H1 (cell line): ENCODE measurements at regions not wholly inside any gene's neighbourhood (a gene's known extent, or its start where the extent isn't known, plus 50 kb on each side); places are given as distances from the start of the nearest gene placed in this dataset.

Source experiments
- CTCF ChIA-PET: fragments of 300-600 bp; sonication (Branson Sonifier 250); formaldehyde crosslinking; loops from one replicate; lab custom pipeline; 2021; ENCODE audit not compliant: partially characterized antibody; lab: Charles Lee
- POLR2A ChIA-PET: fragments of 300-600 bp; sonication (Branson Sonifier 250); formaldehyde crosslinking; loops from one replicate; lab custom pipeline; 2021; ENCODE audit warnings: inconsistent platforms; ENCODE audit not compliant: partially characterized antibody; lab: Charles Lee
- DNase-seq, 2 experiments: peaks; one replicate each; pipeline versions ENCODE4 v3.0.0 to v3.0.0-alpha.2; 2010 to 2022; ENCODE audit warnings: low spot score in 2 of 2, low read depth in 1 of 2, mixed read lengths in 1 of 2
- FAIRE-seq: peaks from 2 replicates; lab custom pipeline; 2011; peaks lifted over from hg19 to GRCh38; lab: Jason Lieb, UNC
- H2AFZ ChIP-seq: 2 replicates; pipeline ENCODE4 v1.8.1; 2012; ENCODE audit warnings: low read length, inconsistent platforms
- H2AK5ac ChIP-seq: 2 replicates; pipeline ENCODE4 v1.6.1; 2013; ENCODE audit warnings: low read depth, low read length
- H2BK120ac ChIP-seq: replicated peaks from 2 replicates; pipeline ENCODE3; 2013; ENCODE audit warnings: low read depth, low read length, inconsistent platforms
- H2BK12ac ChIP-seq: 2 replicates; pipeline ENCODE4 v1.6.1; 2013; ENCODE audit warnings: low read depth, low read length
- H2BK15ac ChIP-seq: 2 replicates; pipeline ENCODE4 v1.6.1; 2013; ENCODE audit warnings: low read length
- H2BK20ac ChIP-seq: 2 replicates; pipeline ENCODE4 v1.6.1; 2013; ENCODE audit warnings: low read length
- H2BK5ac ChIP-seq: 2 replicates; pipeline ENCODE4 v1.6.1; 2013; ENCODE audit warnings: low read depth, low read length
- H3K14ac ChIP-seq: 2 replicates; pipeline ENCODE4 v1.6.1; 2013; ENCODE audit warnings: inconsistent platforms; ENCODE audit not compliant: insufficient read length
- H3K18ac ChIP-seq: 2 replicates; pipeline ENCODE4 v1.6.1; 2013; ENCODE audit warnings: low read length; ENCODE audit errors: extremely low read depth
- H3K23ac ChIP-seq: 2 replicates; pipeline ENCODE4 v1.6.1; 2013; ENCODE audit warnings: inconsistent platforms; ENCODE audit not compliant: insufficient read length
- H3K23me2 ChIP-seq: 2 replicates; pipeline ENCODE4 v1.6.1; 2013; ENCODE audit warnings: low read depth, low read length
- H3K27ac ChIP-seq: 2 replicates; pipeline ENCODE4 v1.6.1; 2011; ENCODE audit warnings: low read depth, low read length, inconsistent platforms
- H3K27me3 ChIP-seq, 4 experiments: replicated peaks in 1 of 4; 1 replicate in 1 of 4; 2 replicates in 3 of 4; pipeline versions ENCODE4 v1.6.1 to v1.8.1; 2011 to 2013; ENCODE audit warnings: low read length in 3 of 4, mild to moderate bottlenecking in 3 of 4, inconsistent platforms in 2 of 4, mixed read lengths in 2 of 4, moderate library complexity in 1 of 4; ENCODE audit not compliant: control insufficient read depth in 3 of 4, insufficient read depth in 3 of 4; ENCODE audit errors: extremely low read depth in 1 of 4
- H3K36me3 ChIP-seq, 4 experiments: 2 replicates each; pipeline versions ENCODE4 v1.6.1 to v1.8.1; 2011 to 2013; ENCODE audit warnings: mild to moderate bottlenecking in 4 of 4, low read length in 3 of 4, moderate library complexity in 2 of 4, control low read depth in 1 of 4, inconsistent platforms in 1 of 4; ENCODE audit not compliant: insufficient read depth in 4 of 4, control insufficient read depth in 2 of 4
- H3K4ac ChIP-seq: replicated peaks from 2 replicates; pipeline ENCODE3; 2013; ENCODE audit warnings: low read length, low read depth, mixed read lengths, inconsistent platforms; ENCODE audit not compliant: insufficient read length
- H3K4me1 ChIP-seq, 4 experiments: replicated peaks in 1 of 4; 1 replicate in 1 of 4; 2 replicates in 3 of 4; pipeline versions ENCODE4 v1.6.1 to v1.8.1; 2011 to 2013; ENCODE audit warnings: low read length in 3 of 4, inconsistent platforms in 2 of 4, mixed read lengths in 1 of 4; ENCODE audit not compliant: insufficient read depth in 4 of 4, control insufficient read depth in 3 of 4
- H3K4me2 ChIP-seq, 2 experiments: 2 replicates each; pipeline versions ENCODE4 v1.6.1 to v1.8.1; 2011 to 2013; ENCODE audit warnings: low read depth in 2 of 2, low read length in 2 of 2, control low read depth in 1 of 2, inconsistent platforms in 1 of 2, mild to moderate bottlenecking in 1 of 2; ENCODE audit not compliant: insufficient read depth in 1 of 2
- H3K4me3 ChIP-seq, 4 experiments: fragments of 200-600, 300-600 bp in 1 of 4; sonication (generic), shearing (Covaris generic), sonication (Bioruptor Twin) in 1 of 4; 2 replicates each; pipeline versions ENCODE4 v1.5.1 to v1.8.1; 2011 to 2016; ENCODE audit warnings: low read length in 4 of 4, low read depth in 3 of 4, control low read depth in 2 of 4, inconsistent platforms in 2 of 4, mild to moderate bottlenecking in 2 of 4, mixed read lengths in 1 of 4, moderate library complexity in 1 of 4; ENCODE audit not compliant: insufficient read depth in 2 of 4; ENCODE audit errors: extremely low read depth in 1 of 4
- H3K56ac ChIP-seq: replicated peaks from 2 replicates; pipeline ENCODE3; 2013; ENCODE audit warnings: low read depth, mild to moderate bottlenecking, mixed read lengths, low read length, inconsistent platforms; ENCODE audit not compliant: insufficient read length
- H3K79me1 ChIP-seq: 2 replicates; pipeline ENCODE4 v1.6.1; 2013; ENCODE audit warnings: low read depth, low read length, control low read depth
- H3K79me2 ChIP-seq, 2 experiments: 2 replicates each; pipeline versions ENCODE4 v1.6.1 to v1.8.1; 2012 to 2013; ENCODE audit warnings: low read length in 2 of 2, mild to moderate bottlenecking in 2 of 2, inconsistent platforms in 1 of 2; ENCODE audit not compliant: insufficient read depth in 2 of 2, control insufficient read depth in 1 of 2
- H3K9ac ChIP-seq, 4 experiments: replicated peaks in 1 of 4; 1 replicate in 1 of 4; 2 replicates in 3 of 4; pipeline versions ENCODE4 v1.6.1 to v1.8.1; 2011 to 2013; ENCODE audit warnings: low read depth in 3 of 4, low read length in 3 of 4, control low read depth in 2 of 4, mild to moderate bottlenecking in 2 of 4, moderate library complexity in 2 of 4, inconsistent platforms in 1 of 4; ENCODE audit errors: extremely low read depth in 1 of 4
- H3K9me3 ChIP-seq, 2 experiments: 2 replicates each; pipeline versions ENCODE4 v1.6.1 to v1.8.1; 2012 to 2013; ENCODE audit warnings: mild to moderate bottlenecking in 2 of 2, moderate library complexity in 2 of 2, control low read depth in 1 of 2, inconsistent platforms in 1 of 2, low read depth in 1 of 2, low read length in 1 of 2, mixed read lengths in 1 of 2; ENCODE audit not compliant: insufficient read depth in 2 of 2
- H4K20me1 ChIP-seq, 2 experiments: replicated peaks in 1 of 2; 2 replicates each; pipeline versions ENCODE3 to v1.8.1; 2011 to 2013; ENCODE audit warnings: inconsistent platforms in 2 of 2, low read length in 2 of 2, mild to moderate bottlenecking in 1 of 2; ENCODE audit not compliant: insufficient read depth in 2 of 2, control insufficient read depth in 1 of 2
- H4K5ac ChIP-seq: 2 replicates; pipeline ENCODE4 v1.6.1; 2013; ENCODE audit warnings: low read length, low read depth, mixed read lengths, inconsistent platforms; ENCODE audit not compliant: insufficient read length
- H4K8ac ChIP-seq: 2 replicates; pipeline ENCODE4 v1.8.0; 2013; ENCODE audit warnings: mild to moderate bottlenecking, moderate library complexity, low read length, inconsistent platforms; ENCODE audit not compliant: insufficient read depth; ENCODE audit errors: extremely low read depth
- H4K91ac ChIP-seq: replicated peaks from 2 replicates; pipeline ENCODE3; 2013; ENCODE audit warnings: low read length, mixed read lengths, inconsistent platforms; ENCODE audit not compliant: insufficient read length
- BACH1 ChIP-seq: IDR thresholded peaks from 2 replicates; pipeline ENCODE4 v1.6.1; 2012; ENCODE audit warnings: low read length, improper control_type of control experiment
- KDM5A ChIP-seq: fragments of 200-600 bp; IDR thresholded peaks from 2 replicates; pipeline ENCODE4 v1.7.1; 2012; ENCODE audit warnings: mild to moderate bottlenecking, low read length, inconsistent platforms, mixed read lengths
- WGBS, 2 experiments: shearing (Covaris generic) in 1 of 2; methylation state at CpG; one replicate each; pipeline versions ENCODE4 v1.1.6 to v1.1.7; 2013 to 2015; ENCODE audit warnings: low lambda C conversion rate in 2 of 2, mixed read lengths in 2 of 2, inconsistent platforms in 1 of 2, low coverage in 1 of 2, missing lambda C conversion rate in 1 of 2; ENCODE audit not compliant: insufficient replicate concordance in 2 of 2, insufficient coverage in 1 of 2, insufficient read length in 1 of 2; ENCODE audit errors: extremely low coverage in 1 of 2, missing lambda C conversion rate in 1 of 2; 5-methylcytosine and 5-hydroxymethylcytosine counted together

GRCh38 chr9:104987743-104988142, 59.8 kb upstream of the ABCA1 start:
- no peaks in the 10 kb centered on the region for H3K79me2 ChIP-seq
- peaks cover 13 to 17% (median 15%) of the 10 kb centered on the region in 4 experiments for H3K4me1 ChIP-seq
- H4K91ac ChIP-seq, result no peak overlapping the region
- H4K20me1 ChIP-seq, result no peaks in the 10 kb centered on the region
- H3K27me3 ChIP-seq, result peaks cover 3 to 18% (median 8%) of the 10 kb centered on the region in 4 experiments; a peak in 4 of 7 replicates
- FAIRE-seq (no peak), DNase-seq (no peak)
- no peaks in the 10 kb centered on the region for H3K79me1 ChIP-seq
- H3K14ac ChIP-seq, result no peak overlapping the region
- H2BK20ac ChIP-seq, result no peak overlapping the region
- CTCF ChIA-PET, result interaction anchor here (1.4 to 2.1 kb wide), 2 partner anchors 14 to 124 kb away, joined by 4 to 10 read pairs; no protein-coding TSS in a partner anchor
- no peak overlapping the region for H3K4me3 ChIP-seq
- H3K56ac ChIP-seq, result no peak overlapping the region
- H2AFZ ChIP-seq, result no peak overlapping the region
- no peaks in the 10 kb centered on the region for H3K36me3 ChIP-seq
- H3K9ac ChIP-seq, result no peak overlapping the region
- H2BK5ac ChIP-seq, result no peak overlapping the region
- no peak overlapping the region for H3K18ac ChIP-seq
- no peak overlapping the region for H4K8ac ChIP-seq
- no peak overlapping the region for H3K4me2 ChIP-seq
- no peak overlapping the region for H2BK120ac ChIP-seq
- POLR2A ChIA-PET, result no interaction called here
- H3K4ac ChIP-seq, result no peak overlapping the region
- no peak overlapping the region for H2BK15ac ChIP-seq
- H3K23ac ChIP-seq, result no peak overlapping the region
- peaks cover 13% of the 10 kb centered on the region for H3K23me2 ChIP-seq
- H2BK12ac ChIP-seq, result no peak overlapping the region
- no peaks in the 10 kb centered on the region for H3K9me3 ChIP-seq
- no peak overlapping the region for H2AK5ac ChIP-seq
- no peak overlapping the region for H4K5ac ChIP-seq
- WGBS, 2 experiments, result 91% methylated on average over 1 of the region's 1 CpG; no CpG with 5 or more reads in 1 of the 2 experiments
- H3K27ac ChIP-seq, result no peak overlapping the region
- TF ChIP-seq BACH1 (no peak), KDM5A (no peak)
